DMS153 treated with DMSO at 0.1 percent for 48 hours (cell line): ENCODE measurements at regions not wholly inside any gene's neighbourhood (a gene's known extent, or its start where the extent isn't known, plus 50 kb on each side); places are given as distances from the start of the nearest gene placed in this dataset.
"Not testable (repeated sequence)": the region's sequence is repeated elsewhere in the genome, so short reads cannot be mapped to it uniquely, and the experiment has no call there.

Experiments
- DNase-seq: peaks from one replicate; lab custom pipeline; 2025; ENCODE audit not compliant: unreplicated experiment; lab: John Stamatoyannopoulos, UW

- no peak for DNase-seq
Measured at GRCh38 chr22:19599626-19600243, 75.5 kb upstream of the CLDN5 start.

GRCh38 chr22:19603346-19603745 is 79.1 kb upstream of the CLDN5 start:
- not testable (repeated sequence) for DNase-seq

DNA sequence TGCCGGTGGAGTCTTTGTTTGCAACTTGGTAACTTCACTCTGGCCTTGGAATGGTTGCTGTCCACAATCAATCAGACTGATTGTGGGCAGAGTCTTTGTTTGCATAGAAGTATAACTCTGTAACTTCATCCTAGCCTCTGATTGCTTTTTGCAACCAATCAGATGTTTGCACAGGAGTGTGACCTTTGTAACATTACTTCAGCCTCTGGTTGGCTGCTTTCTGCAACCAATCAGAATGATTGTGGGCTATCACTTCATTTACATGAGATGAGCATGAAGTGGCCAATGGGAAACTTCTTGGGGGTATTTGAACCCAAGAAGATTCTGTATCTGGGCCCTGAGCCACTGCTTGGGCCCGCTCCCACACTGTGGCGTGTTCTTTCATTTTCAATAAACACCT is 79.6 kb upstream of the CLDN5 start:
- no peak for DNase-seq

GRCh38 chr22:19604711-19605268 is 80.6 kb upstream of the CLDN5 start:
- DNase-seq: no peak

DNA sequence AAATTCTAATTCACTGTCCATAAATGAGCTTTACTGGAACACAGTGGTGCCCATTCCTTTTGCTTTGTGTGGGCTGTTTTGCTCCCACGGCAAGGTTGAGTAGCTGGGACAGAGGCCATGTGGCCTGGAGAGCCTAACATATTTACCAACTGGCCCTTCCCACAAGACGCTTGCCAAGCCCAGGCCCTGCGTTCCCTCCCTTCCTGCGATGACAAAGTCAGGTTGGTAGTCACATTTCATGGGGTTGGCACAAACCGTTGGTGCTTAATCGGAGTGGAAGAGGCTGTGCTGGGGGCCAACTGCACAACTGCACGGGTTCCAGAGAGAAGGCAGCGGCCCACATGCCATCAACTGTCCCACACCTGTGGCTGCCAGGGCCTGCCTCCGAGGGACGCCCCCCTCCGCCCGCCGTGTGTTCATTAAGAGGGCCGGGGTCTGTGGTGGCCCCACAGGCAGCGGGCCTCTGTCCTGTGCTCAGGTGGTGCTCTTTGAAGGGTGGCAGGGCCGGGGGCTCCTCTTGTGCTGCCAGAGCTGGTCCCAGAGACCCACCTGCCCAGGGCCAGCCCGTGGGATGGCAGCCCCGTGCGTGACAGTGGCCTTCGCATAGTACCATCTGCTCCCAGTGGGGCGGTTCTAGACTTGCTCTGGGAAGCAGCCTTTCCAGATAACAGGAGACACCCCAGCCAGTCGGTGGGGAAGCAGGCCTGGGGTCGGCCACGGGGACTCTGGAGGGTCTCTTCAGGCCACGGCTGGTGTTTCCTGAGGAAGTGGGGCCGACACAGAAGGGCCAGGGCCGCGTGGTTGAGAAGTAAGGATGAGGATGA is 81.5 kb upstream of the CLDN5 start:
- no peak for DNase-seq

DNA sequence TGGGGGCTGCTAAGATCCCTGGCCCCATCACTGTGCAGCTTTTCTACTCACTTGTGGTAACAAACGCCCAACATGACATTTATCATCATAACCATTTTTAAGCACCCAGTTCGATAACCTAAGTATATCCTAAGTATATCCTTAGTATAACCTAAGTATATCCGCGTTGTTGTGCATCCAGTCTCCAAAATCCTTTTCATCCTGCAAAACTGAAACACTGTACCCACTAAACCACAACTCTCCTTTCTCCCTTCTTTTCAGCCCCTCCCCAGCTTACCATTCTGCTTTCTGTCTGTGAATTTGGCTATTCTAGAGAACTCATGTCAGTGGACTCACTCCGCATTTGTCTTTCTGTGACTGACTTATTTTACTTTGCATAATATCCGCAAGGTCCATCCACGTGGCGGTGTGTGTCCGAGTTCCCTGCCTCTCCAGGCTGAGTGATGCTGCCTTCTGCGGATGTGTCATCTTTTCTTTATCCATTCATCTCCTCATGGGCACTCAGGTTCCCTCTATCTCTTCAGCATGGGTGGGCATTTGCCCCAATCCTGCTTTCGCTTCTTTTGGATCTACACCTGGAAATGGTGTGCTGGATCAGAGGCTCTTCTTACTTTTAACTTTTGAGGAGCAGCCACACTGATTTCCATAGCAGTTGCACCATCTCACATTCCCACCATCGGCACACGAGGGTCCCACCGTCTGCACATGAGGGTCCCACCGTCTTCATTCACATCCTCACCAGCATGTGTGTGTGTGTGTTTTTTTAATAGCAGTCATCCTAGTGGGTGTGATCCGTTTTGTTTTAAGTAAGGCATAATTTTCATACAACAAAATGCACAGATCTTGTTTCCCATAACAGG is 82.4 kb upstream of the CLDN5 start:
- DNase-seq: no peak

DNA sequence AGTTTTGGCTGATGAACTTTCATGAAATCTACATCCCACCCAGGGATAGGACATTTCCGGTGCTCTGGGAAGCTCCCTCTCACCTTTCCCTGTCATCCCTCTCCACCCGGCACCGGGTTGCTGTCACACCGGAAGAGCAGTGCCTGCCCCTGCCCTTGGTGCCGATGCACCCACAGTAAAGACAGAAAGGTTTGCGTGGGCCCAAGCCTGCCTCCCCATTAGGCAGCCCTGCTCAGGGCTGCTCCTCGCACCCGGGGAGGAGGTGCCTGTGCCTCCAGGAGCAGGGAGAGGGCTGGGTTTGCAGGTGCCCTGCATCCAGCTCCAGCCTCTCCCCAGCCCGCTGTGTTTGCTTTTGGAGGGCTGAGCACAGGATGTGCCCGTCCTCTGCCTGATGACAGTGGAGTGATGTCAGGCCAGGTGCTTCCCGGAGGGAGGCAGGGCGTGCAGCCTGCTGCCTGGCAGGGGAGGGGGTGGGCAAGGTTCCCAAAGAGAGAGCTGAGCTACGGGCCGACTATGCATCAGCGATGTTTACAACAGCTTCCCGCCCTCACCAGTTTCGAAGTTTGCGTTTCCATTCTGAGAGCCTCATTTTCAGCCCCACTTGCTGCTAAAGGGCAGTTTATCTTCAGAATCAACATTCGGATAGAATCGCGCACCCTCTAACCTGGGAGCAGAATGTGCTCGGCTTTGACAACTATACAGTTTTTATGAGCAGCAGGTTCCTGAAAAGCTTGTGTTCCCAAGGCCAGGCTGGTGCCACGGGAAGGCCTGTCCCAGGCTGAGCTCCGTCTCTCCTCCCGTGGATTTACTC is 83.2 kb upstream of the CLDN5 start:
- peak; percentile 81 for DNase-seq

DNA sequence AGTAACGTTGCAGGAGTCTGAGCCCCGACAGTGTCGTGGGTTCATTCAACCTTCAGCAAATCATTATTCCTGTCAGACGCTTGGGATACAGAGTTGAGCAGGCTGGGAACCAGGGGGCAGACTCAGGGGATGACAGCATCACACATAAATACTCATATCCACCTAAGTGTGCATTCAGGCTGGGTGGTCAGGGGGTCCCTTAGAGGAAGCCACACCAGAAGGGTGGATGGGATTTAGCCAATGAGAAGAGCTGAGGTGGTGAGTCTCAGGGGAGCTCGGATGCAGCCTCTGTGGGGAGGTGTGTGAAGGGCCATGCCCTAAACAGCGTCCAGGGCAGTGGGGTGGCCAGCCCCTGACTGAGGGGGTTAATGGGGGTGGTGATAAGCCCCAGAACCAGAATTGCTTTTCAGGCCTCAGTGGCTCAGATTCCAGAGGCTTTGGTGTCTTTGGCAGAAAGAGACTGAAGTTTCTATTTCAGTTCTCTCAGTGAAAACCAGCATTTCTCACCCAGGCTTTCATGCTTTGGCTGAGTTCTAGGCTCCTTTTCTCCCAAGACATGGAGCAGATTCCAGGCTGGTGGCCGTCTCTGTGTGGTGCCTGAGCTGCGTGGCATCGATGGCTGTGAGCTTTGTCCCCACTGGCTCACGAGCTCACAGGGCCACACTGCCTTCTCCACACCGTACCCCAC is 83.9 kb upstream of the CLDN5 start:
- DNase-seq: no peak

DNA sequence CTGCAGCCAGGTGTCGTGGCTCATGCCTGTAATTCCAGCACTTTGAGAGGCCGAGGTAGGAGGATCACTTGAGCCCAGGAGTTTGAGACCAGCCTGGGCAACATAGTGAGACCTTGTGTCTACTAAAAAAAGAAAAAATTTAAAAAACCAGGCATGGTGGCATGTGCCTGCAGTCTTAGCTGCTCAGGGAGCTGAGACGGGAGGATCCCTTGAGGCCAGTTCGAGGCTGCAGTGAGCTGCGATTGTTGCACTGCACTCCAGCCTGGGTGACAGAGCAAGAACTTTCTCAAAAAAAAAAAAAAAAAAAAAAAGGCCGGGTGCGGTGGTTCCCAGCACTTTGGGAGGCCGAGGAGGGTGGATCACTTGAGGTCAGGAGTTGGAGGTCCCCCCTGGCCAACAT is 85.5 kb upstream of the CLDN5 start:
- not testable (repeated sequence) for DNase-seq

- no peak for DNase-seq
Measured at GRCh38 chr22:19610518-19611253, 86.5 kb upstream of the CLDN5 start.

- no peak for DNase-seq
Measured at GRCh38 chr22:19611590-19611989, 87.4 kb upstream of the CLDN5 start.

DNA sequence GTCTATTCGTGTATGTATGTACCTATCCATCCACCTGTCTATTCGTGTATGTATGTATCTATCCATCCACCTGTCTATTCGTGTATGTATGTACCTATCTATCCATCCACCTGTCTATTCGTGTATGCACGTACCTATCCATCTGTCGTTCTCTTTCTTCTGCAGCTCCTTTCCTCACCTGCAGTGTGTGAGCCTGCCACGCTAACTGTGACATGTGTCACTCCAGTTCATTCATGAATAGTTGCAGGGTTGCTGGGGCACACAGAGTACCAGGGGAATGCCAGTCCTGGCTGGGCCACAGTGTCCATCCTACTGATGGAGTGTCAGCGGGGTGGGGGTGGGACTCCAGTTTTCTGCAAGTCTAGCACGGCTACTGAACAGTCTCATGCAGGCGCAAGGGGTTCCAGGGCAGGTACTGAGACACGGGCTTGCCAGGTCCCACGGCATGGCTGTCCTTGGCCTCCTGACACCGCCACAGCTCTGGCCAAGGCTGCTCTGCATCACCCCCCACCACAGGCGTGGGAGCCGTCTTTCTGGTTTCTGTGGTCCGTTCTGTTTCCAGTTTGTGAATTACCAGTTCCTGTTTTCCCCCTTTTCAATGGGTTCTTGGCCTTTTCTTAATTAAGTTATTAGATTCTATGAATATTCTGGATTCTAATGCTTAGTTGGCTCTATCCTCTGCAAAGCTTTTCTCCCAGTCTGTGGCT is 88.8 kb upstream of the CLDN5 start:
- no peak for DNase-seq

DNA sequence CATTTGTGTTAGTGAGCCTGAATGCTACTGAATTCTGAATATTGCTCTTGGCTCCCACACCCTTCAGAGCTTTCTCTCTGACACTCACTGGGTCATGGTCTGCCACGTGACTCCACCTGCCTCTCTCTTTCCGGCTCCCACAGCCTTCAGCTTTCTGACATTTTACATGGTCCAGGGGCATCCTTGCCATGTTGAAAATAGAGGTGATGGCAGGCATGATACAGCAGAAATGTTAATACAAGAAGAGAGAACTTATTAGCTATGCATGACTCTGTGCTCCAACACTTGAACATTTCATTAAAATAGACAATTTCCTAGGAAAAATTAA is 90.3 kb upstream of the CLDN5 start:
- no peak for DNase-seq

DNA sequence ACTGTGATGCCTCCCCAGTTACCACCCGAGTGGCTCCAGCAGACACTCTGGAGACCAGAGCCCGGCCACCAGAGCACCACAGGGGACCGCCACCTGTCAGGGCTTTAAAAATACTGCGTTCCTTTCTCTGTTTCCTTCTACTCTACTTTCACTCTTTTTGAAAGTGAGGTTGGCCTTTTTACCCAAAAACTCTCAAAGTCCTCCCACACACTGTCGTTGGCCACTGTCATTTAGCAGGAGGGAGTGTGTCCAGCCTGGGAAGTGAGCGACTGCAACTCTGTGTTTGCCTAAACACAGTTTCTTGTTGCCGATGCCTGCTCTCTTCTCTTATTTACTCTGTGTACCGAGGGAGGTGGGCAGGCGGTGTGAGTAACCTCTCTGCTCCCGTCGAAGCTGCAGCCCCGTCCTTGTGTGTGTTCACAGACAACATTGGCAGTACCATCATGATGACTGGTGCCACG is 90.8 kb upstream of the CLDN5 start:
- no peak for DNase-seq

DNA sequence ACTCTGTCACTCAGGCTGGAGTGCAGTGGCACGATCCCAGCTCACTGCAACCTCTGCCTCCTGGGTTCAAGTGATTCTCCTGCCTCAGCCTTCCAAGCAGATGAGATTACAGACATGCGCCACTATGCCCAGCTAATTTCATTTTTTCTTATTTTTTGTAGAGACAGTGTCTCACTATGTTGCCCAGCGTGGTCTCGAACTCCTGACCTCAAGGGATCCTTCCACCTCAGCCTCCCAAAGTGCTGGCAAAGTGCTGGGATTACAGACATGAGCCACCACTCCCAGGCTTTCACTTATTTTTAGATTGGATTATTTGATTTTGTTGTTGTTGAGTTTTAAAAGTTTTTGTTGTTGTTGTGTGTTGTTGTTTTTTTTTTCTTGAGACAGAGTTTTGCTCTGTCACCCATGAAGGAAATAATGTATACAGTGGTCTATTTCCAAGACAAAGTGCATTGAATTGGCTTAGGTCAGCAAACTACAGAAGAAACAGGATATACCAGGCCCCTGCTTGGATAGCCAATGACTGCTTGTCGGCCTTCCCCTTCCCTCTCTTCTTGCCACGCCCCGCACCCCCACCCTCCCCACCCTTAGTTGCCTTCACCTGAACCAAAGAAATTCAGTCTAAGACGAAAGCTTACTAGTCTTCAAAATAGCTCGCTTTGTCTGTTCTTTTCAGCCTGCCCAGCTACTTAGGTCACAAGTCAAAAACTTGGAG is 91.8 kb upstream of the CLDN5 start:
- DNase-seq: no peak

DNA sequence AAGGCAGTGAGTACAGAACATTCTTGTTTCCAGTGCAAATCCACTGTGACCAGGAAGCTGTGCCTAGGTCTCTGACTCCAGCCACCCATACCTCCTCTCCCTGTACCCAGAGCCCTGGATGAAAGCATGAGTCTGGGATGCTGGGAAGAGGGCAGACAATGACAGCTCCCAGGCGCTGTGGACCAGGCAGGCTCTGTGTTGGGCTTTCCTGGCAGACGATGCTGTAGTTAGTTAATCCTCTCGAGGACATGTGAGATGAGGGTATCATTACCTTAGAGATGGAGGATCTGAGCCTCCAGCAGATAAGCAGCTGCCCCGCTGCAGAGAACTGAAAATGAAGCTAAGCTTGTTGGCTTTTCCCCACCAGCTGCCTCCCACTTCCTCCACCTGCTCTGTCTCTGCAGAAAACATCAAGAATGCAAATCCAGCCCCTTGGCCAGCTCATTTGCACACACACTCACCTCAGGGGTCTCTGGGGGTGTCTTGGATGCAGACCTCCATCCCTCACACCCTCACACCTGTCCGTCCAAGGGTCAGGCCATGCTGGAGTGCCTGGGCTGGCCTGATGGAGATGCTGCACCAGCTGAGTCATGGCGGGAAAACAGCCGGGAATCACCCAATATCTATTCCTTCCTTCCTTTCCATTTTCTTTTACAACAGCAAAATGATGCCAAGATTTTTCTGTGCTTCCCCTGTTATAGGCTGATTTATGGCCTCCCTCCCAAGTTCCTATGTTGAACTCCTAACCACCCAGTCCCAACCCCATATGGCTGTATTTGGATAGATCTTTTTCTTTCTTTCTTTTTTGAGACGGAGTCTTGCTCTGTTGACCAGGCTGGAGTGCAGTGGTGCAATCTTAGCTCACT is 94.9 kb upstream of the SEPTIN5 start:
- no peak for DNase-seq

- DNase-seq: peak; percentile 45
Measured at GRCh38 chr22:19620742-19621371, 93.4 kb upstream of the SEPTIN5 start.
